ENCODE measurements at regions not wholly inside any gene's neighbourhood (a gene's known extent, or its start where the extent isn't known, plus 50 kb on each side); places are given as distances from the start of the nearest gene placed in this dataset.

DNA sequence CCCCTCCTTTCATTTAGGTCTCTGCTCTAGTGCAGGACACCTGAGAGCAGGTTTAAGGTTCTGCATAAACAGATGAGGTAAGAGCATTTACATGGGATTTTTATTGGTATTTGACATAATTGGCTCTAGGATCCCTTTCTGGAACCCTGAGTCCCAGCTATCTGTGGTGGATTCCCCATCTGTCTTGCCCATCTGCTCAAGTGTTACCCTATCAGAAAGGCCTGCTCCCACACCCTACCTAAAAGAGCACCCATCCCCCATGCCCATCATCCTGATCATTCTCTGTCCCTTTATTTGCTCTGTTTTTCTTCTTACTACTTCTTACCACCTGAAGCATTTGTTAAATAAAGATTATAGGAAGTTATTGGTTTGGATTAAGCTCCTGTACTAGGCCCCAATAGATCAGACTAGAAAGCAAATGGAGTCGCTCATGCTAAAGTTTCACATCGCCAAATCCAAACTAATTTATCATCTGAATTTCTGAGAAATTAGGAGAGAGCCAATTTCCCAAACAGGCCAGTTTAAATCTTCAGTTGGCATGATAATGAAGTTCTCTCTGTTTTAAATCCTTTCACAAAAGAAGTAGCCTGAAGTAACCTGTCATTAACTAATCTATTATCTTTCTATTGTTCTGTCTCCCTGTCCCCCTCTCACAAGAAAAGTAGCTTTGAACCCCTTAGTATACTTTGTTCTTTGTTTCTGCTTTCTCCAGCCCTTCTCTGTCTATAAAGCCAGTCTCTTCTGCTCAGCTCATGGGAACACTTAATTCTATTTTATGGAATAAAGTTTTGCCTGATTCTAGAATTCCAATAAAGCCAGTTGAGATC lies 178.6 kb downstream of the ZNF674 start:
- H3K27ac ChIP-seq: no peak overlapping the region
- TF ChIP-seq ZFX (IDR thresholded peaks at IDR 0.05; ENCODE audit: borderline replicate concordance): no peak
- TF ChIP-seq, protein P1, sequence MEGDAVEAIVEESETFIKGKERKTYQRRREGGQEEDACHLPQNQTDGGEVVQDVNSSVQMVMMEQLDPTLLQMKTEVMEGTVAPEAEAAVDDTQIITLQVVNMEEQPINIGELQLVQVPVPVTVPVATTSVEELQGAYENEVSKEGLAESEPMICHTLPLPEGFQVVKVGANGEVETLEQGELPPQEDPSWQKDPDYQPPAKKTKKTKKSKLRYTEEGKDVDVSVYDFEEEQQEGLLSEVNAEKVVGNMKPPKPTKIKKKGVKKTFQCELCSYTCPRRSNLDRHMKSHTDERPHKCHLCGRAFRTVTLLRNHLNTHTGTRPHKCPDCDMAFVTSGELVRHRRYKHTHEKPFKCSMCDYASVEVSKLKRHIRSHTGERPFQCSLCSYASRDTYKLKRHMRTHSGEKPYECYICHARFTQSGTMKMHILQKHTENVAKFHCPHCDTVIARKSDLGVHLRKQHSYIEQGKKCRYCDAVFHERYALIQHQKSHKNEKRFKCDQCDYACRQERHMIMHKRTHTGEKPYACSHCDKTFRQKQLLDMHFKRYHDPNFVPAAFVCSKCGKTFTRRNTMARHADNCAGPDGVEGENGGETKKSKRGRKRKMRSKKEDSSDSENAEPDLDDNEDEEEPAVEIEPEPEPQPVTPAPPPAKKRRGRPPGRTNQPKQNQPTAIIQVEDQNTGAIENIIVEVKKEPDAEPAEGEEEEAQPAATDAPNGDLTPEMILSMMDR (IDR thresholded peaks at IDR 0.05): no peak

DNA sequence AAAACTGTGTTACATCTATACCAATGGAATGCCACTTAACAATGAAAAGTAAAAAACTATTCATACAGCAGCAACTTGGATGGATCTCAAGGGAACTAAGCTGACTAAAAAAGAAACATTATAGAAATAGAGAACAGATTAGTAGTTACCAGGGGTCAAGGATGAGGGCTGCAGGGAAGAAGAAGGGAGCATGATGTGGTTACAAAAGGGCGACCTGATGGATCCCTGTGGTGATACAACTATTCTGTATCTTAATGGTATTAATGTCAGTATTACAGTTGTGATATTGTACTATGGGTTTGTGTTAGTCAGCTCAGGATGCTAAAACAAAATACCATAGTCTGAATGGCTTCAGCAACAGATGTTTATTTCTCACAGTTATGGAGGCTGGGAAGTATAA lies 190.7 kb downstream of the ZNF674 start:
- H3K27ac ChIP-seq: no peak overlapping the region
- TF ChIP-seq, protein P1 (IDR thresholded peaks at IDR 0.05): no peak
- TF ChIP-seq ZFX (IDR thresholded peaks at IDR 0.05; ENCODE audit: borderline replicate concordance): no peak

DNA sequence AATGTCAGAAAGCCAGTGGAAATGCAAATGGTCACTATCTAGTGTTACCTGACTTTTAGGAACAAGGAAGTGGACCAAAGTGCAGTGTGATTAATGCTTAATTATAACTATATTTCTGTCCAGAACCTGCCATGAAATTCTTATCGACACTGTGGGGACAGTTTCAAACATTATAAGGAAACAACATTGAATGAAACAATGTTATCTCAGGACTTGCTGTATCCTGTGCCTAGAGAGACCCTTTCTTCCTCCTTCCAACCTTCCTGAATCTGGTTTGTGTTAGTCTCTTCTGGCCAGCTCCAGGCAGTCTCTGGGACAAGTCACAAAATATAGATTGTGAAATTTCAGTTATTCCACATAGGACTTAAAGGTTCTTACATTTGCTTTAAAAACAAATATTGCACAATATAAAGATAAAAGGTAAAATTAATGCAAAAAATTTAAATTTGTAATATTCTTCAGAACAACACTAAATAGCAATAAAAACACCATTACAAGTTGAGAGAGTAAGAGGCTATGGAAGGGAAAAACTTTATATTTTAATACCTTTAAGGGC lies 203.4 kb downstream of the ZNF674 start:
- TF ChIP-seq, protein P1 (IDR thresholded peaks at IDR 0.05): no peak
- TF ChIP-seq ZFX (IDR thresholded peaks at IDR 0.05; ENCODE audit: borderline replicate concordance): no peak
- H3K27ac ChIP-seq: no peak overlapping the region

DNA sequence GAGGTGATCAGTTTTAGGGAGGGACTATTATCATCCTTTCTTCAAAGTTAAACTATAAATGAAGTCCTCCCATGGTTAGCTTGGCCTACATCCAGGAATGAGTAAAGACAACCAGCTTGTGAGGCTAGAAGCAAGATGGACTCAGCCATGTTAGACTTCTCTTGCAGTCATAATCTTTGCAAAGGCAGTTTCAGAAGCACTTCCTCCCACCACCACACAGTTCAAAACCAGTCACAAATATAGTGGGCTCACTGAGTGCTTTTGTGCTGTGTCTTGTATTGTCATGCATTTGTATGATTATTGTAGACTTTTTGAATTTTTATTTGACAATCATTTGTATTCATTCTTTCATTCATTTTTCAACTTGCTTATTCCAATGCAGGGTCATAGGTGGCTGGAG lies 204.5 kb downstream of the ZNF674 start:
- TF ChIP-seq, protein P1 (IDR thresholded peaks at IDR 0.05): no peak
- no peak for TF ChIP-seq ZFX (IDR thresholded peaks at IDR 0.05; ENCODE audit: borderline replicate concordance)
- no peak overlapping the region for H3K27ac ChIP-seq

DNA sequence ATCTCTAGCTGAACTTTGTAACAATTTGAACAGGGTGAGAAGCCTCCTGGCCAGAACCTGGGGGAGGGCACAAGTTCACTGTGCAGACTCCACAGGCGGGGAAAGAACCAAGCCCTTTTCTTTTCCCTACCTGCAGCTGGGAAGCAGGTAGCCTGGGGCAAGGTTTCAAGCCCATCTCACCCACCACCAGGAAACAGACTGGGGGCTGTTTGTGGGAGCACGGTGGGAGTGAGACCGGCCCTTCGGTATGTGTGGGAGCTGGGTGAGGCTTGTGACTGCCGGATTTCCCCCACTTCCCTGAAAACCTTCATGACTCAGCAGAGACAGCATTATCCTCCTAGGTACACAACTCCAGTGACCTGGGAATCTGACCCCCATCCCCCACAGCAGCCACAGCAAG lies 211.7 kb downstream of the ZNF674 start:
- TF ChIP-seq ZFX (IDR thresholded peaks at IDR 0.05; ENCODE audit: borderline replicate concordance): no peak
- TF ChIP-seq, protein P1 (IDR thresholded peaks at IDR 0.05): no peak
- no peak overlapping the region for H3K27ac ChIP-seq

DNA sequence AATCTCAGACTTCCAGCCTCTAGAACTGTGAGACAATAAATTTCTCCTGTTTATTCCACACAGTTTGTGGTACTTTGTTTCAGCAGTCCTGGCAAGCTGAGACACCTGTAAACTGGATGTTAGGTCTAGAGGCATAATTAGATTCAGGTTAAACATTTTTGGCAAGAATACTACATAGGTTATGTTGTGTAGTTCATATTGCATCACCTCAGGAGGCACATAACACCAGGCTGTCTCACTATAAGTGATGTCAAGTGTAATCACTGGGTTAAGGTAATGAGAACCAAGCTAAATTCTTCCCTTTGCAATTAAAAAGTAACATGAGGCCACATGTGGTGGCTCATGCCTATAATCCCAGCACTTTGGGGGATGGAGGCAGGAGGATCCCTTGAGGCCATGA lies 214.2 kb downstream of the ZNF674 start:
- TF ChIP-seq, protein P1 (IDR thresholded peaks at IDR 0.05): no peak
- TF ChIP-seq ZFX (IDR thresholded peaks at IDR 0.05; ENCODE audit: borderline replicate concordance): no peak
- H3K27ac ChIP-seq: no peak overlapping the region

DNA sequence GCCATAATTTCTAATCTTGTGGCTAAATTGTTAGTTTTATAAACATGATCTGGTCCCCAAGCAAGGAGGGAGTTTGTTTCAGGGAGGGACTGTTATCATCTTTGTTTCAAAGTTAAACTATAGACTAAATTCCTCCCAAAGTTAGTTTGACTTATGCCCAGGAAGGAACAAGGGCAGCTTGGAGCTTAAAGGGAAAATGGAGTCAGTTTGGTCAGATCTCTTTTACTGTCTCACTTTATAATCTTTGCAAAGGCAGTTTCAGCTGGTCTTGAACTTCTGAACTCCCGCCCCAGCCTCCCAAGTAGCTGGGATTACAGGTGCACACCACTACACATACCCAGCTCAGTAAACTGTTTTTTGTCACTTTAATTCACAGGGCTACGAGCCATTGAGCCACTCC lies 214.7 kb downstream of the ZNF674 start:
- TF ChIP-seq ZFX (IDR thresholded peaks at IDR 0.05; ENCODE audit: borderline replicate concordance): no peak
- TF ChIP-seq, protein P1 (IDR thresholded peaks at IDR 0.05): no peak
- no peak overlapping the region for H3K27ac ChIP-seq
